GM21423 (cell line): ENCODE measurements at regions not wholly inside any gene's neighbourhood (a gene's known extent, or its start where the extent isn't known, plus 50 kb on each side); places are given as distances from the start of the nearest gene placed in this dataset.

ENCODE experiments used
- ATAC-seq: cut with Tn5 transposase; IDR thresholded peaks from one replicate; pipeline ENCODE4 v1.9.1; 2021; ENCODE audit warnings: mild to moderate bottlenecking, moderate library complexity; ENCODE audit not compliant: unreplicated experiment

DNA sequence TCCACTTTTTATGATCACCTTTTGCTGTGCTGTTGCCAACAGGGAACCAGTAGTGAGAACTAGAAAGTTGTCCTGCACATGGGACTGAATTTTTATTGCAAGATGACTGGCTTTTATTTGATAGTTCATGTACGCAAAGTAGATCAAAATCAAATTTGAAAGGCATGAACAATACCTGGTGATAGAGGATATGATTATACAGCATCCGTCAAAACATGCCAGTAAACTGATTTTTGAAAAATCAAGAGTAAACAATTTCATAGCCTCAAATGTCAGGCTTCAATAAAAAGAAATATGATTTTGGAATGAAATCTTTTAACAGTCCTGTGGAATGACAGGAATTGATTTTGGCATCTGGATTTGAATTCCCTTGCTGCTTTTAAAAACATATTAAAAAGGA, 219.6 kb upstream of the LRRN1 start:
- ATAC-seq = no peak

DNA sequence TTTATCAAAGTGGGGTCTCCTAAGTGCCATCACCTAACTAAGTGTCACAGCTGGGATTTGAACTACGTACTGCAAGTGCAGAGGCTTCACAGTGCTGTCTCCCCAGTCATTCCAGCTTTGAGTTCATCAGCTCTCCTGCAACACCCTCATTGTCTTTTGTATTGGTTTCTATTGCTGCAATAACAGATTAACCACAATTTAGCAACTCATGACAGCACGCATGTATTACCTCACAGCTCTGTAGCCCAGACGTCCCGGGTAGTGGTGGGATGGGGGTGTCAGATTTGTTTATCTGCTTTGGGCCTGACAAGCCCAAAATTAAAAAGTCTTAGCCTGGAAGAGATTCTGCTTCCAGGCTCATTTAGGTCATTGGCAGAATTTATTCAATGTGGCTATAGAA, 220.5 kb upstream of the LRRN1 start:
- ATAC-seq = no peak

DNA sequence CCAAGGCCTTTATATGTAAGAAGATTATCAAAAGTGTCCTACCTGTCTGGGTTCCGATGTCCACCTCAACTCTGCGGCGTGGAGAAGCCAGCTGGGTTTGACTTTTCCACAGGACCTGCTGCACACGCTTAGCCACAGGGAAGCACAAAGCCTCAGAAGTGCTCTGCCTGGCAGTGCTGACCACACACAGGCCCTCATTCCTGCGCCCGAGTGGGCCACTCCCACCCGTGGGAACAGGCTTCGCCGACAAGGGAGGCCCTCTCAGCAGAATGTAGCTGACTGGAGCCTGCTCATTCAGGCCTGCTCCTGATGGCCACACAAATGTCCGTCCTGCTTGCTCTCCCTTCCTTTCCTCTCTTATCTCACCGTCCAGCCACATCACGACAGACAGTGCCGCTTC, 221.4 kb upstream of the LRRN1 start:
- no peak for ATAC-seq

DNA sequence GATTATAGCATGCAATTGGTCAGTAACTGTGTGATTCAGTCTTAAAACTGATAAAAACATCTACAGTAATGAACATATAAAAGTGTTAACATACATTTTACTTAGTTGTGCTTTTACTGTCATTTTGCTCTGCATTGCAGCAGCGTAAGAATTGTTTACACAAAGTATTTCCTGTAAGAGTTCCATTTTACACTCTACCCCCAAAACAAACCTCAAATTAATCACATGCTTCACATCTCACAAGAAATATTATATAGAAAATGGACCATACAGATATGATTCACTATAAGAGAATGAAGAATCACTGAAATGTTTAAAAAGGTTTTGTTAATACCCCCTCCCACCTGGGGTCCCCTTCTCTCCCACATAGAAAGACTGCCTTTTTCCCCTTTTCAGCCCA, 225.9 kb upstream of the LRRN1 start:
- no peak for ATAC-seq

DNA sequence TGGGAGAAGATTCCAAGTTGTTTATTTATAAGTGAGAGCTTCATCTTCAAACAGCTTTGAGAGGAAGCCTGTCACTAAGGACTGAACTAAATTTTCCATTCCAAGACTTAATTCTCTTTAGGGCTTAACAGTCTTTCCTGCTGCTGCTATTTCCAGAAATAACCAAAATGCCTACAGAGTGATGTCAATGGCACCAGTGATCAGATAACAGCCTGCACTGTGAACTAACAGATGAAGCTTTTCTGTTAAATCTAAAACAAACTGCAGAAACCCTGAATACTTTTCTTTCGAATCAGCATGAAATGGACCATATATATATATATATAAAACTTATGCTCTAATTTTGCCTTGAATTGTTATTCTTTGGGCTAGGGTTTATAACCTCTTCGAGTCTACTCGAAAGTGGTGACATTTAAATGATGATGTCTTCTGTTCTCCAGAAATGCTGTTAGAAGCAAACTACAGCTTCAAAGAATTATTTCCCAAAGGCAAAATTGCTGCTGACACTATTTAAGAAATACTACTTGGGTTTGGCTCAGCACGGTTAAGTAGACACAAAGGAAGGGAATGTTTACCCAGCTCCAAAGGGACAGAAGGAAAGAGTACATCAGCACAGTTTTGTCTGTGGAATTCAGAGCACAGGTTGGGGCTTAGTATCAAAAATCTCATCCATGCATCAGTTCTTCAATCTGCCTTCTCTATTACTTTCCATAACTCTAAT, 238.5 kb upstream of the LRRN1 start:
- no peak for ATAC-seq

DNA sequence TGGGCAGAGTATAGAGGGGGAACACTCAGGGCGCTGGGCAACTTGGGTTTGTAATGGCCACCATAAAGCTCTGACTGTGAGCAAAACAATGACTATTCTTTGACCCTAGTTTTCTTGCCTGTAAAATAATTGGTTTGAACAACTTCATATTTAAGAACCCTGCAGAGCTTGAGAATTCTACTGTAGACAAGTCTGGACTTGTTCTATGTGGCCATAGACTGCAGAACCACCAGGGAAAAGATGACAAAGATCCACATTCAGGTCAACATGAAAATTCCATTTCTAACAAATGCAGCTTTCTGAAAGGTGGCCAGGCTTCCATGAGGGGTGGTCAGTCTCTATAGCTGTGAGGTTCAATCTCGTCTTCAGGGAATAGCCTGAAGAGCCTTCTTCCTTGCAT, 239.4 kb upstream of the LRRN1 start:
- ATAC-seq = no peak

DNA sequence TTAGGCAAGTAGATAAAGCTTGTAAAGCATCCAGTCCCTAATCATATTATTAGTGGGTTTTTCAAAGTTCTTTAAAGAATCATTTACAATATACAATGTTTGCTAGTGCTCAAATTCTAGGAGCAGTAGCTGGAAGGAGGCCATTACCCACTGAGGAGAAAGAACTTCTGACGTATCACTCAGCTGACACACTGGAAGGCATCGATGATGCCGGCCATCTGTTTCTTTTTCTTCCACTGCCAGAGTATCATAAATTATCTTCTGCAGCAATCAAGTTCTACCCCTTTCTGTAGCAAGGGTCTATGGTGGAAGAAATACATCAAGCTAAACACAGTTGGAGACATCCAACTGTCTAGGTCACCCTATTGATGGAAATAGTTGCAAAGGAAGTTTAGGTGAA, 243.2 kb upstream of the LRRN1 start:
- ATAC-seq = no peak

DNA sequence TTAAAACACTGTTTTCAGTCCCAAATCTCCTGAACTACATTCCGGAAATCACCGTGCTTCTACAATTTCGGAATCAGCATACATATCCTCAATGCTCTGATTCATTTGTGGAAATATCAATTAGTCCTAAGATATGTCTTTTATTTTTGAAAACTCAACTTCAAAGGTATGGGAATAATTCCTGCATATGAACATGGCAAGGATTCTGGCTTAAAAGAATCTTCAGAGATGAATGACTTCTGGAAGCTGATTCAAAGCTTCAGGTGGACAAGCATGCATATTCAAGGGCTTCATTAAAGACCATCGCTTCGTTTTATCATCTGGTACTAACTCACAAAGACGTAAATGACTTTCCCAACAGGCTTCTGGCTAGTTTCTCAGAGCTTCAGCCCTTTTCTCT, 246.0 kb upstream of the LRRN1 start:
- ATAC-seq = no peak

DNA sequence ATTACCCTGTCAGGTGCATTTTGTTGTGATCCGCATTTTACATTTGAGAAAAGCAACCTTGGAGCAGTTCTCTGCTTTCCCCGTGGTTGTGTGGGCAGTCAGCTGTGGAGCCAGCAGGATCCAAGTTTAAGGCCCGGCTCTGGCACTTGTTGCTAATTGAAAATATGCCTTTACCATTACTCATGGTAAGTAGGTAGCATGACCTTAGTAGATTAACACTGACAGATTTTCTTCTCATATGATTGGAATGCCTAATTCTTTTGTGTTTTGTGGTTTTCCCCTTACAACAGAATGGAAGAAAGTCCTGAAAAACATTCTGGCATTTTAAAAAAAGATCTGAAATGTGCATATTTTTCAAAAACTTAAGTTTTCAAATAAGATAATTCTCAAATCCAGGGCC, 246.5 kb upstream of the LRRN1 start:
- no peak for ATAC-seq

DNA sequence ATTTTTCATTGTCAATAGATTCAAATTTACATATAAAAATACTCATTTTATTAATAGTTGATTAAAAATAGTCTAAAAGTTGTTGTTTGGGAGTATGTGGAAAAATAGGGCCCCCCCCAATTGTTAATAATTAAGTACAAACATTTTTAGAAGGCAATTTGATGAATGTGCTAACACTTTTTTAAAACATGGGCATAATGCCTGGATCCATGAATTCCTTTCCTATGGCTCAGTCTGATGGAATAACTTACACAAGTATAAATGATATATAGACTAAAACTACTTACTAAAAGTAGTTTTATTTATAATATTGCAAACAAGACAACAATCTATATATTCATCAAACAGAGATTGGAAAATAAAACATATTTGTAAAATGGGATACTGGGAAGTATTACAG, 247.2 kb upstream of the LRRN1 start:
- no peak for ATAC-seq

DNA sequence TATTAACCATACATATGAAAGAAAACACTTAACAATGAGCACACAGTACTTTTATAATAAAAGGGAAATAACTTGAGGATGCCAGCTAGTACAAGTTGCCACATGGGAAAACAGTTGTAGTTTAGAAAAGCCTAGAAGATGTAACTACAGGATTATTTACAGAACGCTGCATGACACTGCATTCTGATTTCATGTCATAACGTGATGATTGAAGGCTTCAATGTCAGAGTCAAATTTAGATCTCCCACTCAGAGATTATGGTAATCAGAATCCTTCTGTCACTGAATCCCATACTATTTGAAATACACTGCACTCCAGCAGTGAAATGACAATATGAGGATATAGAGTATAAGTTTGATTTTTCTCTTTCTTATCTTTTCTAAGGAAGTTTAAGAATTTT, 253.9 kb upstream of the LRRN1 start:
- ATAC-seq = no peak

DNA sequence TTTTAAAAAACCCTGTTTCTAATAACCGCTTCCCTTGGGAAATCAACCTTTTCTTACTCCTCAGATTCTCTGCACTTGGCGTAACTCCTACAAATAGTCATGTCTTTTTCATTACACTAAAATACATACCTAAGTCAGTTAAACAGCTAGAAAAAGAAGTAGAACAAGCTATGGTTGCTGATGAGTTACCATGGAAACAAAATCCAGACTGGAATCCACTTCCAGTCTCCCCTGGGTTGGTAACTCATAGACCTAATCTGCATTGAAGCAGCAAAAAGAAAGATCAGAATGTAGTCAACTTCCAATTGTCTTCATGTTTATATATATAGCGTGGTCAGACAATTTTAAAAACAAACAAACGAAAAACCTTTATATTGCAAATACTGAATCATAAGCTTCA, 260.8 kb upstream of the LRRN1 start:
- no peak for ATAC-seq

DNA sequence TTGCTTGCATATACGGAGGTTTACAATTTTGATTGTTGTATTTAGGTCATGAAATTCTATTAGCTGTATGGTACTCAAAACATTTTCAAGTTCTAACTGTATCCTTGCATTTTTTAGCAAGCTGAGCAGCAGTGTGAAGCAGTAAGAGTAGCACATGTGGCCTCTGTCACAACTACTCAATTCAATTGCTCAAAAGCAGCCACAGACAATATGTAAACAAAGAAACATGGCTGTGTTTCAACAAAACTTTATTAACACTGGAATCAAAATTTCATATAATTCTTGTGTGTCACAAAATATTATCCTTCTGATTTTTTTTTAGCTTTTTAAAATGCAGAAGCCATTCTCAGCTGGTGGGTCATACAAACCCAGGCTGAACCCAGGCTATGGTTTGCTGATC, 266.7 kb upstream of the LRRN1 start:
- no peak for ATAC-seq

DNA sequence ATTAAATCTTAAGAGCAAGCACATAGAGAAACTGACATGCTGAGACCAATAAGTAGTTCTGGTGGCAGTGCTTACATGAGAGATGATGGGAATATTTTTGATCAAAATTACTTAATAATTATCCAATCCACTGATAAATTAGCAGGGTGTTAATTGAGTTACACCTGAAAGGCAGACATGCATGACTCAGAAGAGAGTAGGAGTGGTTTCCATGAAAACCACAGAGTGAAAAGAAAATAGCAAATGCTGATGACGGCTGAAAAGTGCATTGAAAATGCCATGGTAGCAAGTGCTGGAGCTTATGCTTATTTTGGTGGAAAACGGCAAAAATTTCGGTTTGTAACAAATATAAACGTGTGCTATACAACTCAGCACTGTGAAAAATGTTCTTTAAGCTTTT, 267.8 kb upstream of the LRRN1 start:
- no peak for ATAC-seq

DNA sequence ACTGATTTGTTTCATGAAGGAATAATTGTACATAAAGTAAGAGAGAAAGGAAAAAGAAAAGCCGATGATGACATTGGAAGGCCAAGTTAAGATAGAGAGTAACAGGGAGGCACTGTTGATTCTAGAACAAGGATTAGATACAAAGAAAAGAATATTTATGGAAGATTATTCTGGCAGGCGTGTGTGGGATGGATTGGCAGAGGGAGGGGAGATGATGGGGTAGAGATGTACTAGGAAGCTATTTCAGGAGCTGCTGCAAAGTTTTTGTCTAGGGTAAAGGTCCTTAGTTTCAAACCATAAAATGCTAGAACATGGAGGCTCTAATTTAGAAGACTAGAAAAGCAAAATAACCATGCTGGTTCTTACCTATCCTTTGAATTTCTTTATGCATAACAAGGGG, 280.0 kb upstream of the LRRN1 start:
- ATAC-seq = no peak

DNA sequence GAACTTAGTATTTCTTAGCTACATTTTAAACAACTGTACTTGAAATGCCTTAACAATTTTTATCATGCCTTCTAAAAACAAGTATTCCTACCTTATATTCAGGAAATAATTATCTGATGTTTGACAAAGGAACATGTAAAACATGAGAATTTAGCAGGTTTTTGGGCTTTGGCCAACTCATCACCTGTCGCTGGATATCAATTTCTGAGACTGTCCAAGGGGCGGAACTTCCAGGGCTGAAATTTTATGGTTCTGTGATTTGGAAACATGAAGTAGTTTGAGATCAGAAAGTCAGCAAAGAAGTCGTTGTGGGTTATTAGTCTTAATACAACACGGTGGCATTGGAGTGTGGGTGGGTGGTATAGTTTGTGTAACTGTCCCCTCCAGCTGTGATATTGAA, 282.2 kb upstream of the LRRN1 start:
- no peak for ATAC-seq

DNA sequence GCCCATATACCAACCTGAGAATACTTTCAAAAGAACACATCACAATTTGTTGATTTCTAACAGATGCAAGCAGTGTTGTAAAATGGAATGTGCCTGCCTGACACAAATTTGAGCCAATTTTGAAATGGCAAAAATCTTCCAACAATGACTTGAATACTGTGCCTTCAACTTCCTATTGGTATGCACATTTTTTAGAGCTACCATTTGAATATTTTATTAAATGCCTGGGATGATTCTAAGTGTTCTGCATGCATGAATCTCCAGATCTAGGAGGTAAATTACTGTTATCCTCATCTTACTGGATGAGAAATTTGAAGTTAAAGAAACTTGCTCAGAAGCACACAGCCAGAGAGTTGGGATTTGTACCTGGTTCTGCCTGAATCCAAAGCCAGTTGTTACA, 282.8 kb upstream of the LRRN1 start:
- no peak for ATAC-seq

DNA sequence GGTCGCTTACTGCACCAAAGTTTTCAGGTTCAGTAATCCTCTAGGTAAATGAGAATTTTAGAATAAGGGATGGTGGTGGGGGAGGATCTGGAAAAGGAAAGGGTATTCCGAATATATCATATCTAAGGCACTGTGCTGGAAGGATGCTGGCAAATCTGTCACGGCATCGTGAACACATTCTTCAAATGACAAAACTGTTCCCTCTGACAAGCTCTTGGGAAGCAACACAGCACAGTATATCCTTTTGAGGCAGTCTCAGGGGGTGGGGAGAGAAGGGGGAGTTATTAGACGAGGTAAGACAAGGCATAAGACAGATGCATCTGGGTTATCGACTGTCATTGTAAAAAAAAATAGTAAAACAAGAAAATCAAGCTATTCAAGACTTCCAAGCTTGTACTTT, 289.6 kb upstream of the LRRN1 start:
- no peak for ATAC-seq

DNA sequence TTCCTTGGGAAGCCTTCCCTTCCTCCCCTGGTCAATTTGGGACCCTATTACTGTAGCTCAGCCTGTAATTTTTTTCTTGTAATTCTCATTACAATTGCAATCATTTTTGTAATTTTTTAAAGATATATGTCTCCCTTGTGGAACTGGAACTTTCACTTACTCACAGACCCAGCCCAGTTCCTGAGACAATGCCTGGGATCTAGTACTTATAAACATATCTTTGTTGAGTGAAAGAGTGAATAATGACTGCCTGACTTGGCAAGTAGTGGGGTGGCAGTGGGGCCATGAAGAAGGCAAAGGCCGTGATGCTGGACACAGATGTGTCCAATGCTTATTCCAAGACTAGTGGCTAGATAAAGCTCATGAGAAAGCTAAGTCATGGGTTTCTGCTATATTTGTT, 294.5 kb upstream of the LRRN1 start:
- ATAC-seq = no peak

DNA sequence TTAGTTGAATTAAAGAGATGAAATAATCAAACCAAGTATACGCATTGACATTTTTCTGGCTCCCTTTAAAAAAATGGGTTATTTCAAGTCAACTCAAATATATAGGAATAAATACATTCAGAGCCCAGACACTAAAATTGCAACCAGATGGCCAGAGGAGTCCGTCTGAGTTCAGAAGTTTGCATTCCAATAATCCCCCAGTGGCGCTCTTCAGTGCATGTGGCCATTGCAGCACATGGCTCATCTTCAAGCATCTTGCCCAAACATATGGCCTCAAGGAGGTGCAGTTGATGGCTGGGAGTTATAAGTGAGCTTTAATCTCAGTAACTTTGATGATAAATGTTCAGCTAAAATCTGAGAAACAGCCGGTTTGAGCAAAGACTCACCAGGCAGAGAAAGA, 295.8 kb upstream of the LRRN1 start:
- no peak for ATAC-seq

DNA sequence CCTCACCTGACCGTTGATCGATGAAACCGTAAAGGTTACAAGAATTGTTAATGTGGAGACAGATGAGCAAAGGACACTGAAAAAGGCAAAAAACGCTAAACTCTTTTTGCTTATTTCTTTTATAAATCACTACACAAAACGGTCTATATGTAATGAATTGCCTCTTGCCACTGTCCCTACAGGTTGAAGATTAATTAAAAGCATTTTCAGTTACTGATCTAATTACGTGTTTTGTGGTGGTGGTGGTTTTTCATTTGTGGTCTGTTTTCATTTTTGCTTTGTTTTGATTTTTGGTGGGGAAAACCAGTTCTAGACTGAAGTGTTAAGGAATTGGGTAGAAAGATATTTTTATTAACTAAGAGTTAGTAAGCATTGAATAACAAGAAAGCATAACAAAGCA, 299.2 kb upstream of the LRRN1 start:
- ATAC-seq = no peak

DNA sequence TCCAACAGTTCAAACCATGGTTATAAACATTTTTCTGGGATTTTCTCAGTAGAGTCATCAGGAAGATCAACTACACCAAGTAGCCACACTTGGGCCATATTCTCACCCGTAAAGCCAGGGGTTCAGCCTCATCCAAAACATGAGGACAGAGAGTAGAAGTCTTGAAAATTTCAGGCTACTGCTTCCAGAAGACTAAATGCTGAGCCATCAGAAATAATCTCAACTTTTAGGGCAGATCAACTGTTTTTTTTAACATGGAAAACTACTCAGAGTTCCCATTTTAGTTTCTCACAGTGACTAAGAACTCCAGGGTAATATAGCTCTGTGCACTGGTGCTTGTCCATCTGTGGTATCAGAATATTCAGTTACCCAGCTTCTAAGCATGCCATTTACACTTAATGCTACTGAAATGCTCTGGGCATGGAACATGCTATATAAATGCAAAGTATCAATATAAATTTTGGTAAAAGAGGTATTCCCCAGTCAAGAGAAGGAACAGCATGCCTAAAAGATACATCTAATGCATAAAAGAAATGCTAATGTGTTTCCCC, 300.1 kb upstream of the LRRN1 start:
- ATAC-seq = no peak

DNA sequence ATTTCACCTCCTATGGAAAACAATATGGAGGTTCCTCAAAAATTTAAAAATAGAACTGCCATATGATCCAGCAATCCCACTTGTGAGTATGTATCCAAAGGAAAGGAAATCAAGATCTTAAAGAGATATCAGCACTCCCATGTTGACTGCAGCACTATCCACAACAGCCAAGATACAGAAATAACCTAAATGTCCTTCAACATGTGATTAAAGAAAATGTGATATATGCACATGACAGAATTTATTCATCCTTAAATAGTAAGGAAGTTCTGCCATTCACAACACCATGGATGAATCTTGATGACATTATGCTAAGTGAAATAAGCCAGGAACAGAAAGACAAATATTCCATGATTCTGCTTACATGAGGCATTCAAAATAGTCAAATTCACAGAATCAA, 303.6 kb upstream of the LRRN1 start:
- no peak for ATAC-seq
